ENCODE measurements at regions not wholly inside any gene's neighbourhood (a gene's known extent, or its start where the extent isn't known, plus 50 kb on each side); places are given as distances from the start of the nearest gene placed in this dataset.

DNA sequence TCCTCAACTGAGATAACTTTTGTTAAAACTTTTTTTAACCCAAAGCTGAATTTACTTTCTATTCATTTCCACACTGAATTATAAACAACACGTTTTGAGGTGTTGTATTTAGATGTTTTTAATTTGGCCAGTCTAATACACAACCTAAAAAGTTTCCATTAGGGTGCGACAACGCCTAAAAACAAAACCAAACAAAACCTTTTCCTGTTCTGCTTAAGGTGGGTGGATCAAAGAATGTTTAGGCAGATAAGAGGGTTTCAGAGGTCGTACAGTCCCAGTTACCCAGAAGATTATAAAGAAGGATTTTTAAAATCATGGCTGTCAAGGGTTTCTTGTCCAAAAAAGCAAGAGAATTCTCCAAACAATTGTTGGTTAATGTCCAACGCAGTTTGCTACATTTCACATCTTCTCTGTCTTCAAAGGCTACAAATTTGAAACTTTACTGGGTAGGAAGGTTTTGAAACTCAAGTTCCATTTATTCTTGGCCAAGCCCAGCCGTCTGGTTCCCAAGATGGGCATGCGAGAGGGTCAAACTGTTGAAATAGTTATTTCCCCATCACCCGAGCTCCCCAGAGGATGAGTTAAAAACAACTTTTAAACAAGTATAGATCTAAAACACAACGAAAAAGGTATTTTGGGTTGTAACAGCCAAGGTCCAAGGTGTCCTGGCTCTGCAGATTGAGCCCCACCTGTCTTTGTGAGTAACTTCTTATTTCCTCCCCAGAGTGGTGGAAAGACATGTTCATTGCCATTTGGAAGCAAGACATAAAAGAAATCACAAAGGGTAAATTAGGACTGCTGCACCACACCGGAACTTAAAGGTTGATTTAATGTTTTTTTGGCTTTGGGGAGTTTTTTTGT is 122.8 kb upstream of the MAP3K1 start:
- in situ Hi-C loops (cut with HindIII; ENCODE audit: low sequenced_read_pairs): no loop called here

DNA sequence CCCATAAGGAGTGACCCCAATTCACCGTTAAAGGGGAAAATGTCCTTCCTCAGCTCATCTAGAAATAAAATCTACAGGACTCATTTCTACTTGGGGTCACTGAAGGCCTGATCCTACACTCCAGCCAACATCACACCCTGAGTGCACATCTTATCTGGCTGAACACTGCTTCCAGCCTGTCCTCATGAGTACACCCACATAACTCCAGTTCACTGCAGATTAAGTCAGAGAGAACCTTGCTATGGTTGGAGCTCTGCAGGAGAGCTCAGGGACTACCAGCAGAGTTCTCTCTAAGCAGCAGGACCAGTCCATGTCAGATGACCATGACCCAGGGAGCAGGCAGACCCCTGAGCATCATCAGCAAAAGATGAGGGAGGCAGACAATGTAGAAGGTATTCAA is 126.9 kb upstream of the MAP3K1 start:
- in situ Hi-C loops (cut with HindIII; ENCODE audit: low sequenced_read_pairs): no loop called here

DNA sequence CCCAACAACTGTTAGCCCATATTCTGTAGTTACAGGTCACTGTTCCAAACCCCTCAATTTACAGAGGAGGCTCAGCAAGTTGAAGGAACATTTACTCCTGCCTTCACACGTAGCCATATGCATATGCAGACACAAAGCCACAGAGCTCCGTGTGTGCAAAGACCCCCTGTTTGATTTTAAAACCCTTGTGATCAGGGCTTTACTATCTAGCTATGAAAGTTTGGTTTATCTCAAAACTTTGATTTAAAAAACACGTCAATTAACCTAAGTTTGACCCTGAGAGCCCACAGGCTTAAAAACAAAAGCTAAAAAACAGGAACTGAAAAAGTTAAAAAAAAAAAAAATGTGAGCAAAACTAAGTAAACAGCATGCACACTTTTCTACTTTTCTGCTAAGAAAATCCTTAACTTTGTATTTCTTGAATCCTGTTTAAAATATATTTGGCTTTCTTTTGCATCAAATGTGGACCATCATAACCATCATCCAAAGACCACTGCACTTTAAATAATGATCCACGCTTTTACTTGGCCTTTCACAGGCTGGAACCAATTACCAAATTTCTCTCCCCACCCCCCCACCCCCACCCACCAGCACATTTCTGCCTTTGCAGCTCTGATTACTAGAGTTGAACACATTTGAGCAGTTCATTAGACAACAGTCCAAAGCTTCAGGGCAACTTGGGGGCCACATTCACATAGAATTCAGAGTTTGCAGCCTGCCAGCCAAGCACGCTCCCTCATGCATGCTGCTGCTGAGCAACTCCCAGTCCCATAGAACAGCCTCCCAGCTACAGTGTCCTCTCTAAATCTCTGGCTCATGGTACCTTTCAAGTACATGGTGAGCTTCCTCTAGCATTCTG is 128.8 kb upstream of the MAP3K1 start:
- in situ Hi-C loops (cut with HindIII; ENCODE audit: low sequenced_read_pairs): no loop called here

DNA sequence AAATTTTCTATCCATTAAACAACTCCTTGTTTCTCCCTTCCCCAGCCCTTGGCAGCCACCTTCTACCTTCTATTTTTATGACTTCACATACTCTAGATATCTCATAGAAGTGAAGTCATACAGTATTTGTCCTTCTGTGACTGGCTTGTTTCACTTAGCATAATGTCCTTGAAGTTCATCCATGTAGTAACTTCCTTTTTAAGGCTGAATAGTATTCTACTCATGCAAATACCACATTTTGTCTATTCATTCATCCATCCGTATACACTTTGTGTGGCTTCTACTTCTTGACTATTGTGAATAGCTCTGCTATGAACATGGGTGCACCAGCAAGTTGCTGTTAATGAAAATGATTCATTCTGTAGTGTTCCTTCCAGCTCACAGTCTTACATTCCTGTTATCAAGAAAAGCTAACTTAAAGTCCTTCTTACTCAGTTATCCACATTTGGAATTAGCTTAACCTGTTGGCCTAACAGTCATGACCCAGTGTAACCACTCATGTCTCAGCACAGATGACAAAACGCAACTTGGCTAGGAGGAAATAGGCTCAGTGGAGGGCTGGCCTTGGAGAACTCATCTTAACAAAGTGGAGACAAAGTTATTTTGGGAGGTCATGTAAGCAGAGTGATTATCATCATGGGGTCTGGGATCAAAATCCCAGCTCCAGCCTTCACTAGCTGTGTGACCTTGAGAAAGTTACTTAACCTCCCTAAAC is 129.7 kb upstream of the MAP3K1 start:
- in situ Hi-C loops (cut with HindIII; ENCODE audit: low sequenced_read_pairs): no loop called here

DNA sequence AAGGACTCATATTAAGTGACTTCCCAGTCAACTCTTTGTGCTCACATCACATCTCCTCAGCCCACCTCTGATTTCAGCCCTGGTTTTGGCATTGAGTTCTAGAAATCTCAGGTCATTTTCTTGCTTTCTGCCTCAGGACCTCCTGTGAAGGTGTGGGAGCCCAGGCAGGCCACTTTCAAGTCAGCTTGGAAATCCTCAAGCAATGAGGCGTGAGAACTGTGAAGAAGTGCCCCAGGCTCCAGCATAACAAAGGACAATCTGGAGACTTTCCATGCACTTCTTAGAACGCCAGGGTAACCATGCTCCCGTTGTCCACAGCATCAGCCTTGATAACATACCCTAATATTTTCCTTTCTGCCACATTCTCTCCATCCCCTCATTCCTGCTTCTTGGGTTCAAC is 131.2 kb upstream of the MAP3K1 start:
- in situ Hi-C loops (cut with HindIII; ENCODE audit: low sequenced_read_pairs): no loop called here

DNA sequence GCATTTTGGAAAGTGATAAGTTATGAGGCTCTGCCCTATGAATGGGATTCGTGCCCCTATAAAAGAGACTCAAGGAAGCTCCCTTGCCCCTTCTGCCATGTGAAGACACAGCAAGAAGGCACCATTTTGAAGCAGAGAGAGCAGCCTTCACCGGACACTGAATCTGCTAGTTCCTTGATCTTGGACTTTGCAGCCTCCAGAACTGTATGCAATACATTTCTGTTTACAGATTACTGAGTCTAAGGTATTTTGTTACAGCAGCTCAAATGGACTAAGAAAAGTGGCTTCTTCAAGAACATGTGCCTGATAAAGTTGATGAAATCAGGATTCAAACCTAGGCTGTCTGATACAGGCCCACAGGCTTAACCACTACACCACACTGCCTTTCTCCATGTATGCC is 131.6 kb upstream of the MAP3K1 start:
- in situ Hi-C loops (cut with HindIII; ENCODE audit: low sequenced_read_pairs): no loop called here

DNA sequence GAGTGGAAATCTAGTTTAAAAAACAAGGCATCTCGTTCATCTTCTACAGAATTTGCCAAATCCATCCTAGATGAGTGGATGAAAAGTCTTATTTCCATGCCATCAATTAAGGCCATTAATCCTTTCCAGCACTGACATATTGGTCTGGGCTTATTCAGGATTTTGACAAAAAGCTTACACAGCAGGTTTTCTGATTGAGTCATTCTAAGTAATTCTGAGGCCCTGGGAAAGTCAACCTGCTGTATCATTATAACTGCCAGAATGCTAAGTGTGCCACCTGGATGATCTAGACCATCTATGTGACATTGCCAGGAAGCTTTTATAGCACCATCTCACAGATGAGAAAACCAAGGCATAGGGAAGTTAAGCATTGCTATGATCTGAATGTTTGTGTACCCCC is 132.1 kb upstream of the MAP3K1 start:
- in situ Hi-C loops (cut with HindIII; ENCODE audit: low sequenced_read_pairs): no loop called here

DNA sequence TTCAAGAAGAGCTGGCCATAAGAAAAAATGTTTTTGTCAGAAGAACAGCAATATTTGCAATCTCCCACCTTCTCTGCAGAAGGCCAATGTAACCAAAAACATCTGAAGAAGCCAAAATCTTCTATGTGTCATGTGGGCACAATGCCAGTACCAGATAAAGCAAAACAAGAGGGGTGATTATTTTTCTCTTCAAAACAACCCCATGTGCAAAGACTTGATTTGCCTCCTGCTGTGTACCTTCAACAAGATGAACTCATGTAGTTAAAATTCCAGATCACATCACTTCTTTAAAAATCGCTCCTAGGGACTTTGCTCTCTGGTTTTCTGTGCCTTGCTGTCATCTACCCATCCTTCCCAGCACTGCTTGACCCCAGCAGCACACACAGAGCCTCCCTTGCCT is 134.0 kb upstream of the MAP3K1 start:
- in situ Hi-C loops (cut with HindIII; ENCODE audit: low sequenced_read_pairs): no loop called here

DNA sequence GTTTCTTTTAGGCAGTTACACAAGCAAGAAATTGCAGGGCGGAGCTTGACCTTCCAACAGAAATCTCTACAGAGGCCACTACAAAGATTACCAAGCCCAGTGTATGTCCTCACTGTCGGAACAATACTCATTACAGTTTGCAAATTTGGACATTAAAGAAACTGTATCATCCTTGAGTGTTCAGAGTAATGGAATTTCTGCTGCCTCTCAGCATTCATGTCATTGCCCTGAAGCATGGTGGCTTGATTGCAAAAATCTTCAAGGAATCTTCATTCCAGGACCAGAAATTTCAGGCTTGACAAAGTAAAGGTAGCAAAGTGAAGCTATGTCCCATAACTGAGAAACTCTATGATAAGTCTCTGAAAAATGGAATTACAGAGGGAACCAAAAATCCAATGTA is 134.6 kb upstream of the MAP3K1 start:
- in situ Hi-C loops (cut with HindIII; ENCODE audit: low sequenced_read_pairs): no loop called here

DNA sequence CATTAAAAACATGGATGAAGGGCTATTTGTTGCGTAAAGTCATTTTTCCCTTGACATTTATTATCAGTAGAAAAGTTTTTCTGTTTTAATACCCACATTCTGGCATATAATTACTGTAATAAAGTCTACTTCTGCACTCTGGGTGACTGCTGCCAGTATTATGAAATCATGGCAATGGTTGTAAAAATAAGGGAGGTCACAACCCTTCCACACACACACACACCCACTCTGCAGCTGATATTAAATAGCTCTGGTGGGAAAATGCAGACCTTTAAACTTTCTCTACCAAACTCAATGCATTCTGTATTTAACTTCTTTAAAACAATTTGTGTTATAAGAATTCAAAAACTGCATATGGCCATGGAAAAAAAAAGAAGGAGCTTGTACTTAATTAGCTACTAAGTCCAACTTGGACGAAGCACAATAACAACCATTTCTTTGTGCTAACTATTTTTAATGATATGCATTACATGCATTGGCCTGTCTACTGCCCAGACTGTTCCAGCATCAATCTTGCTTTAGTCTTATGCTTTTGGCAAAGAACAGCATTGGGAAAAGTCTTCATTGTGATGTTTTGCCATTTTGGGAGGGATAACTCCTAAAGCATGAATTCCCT is 137.6 kb upstream of the MAP3K1 start:
- in situ Hi-C loops (cut with HindIII; ENCODE audit: low sequenced_read_pairs): no loop called here

DNA sequence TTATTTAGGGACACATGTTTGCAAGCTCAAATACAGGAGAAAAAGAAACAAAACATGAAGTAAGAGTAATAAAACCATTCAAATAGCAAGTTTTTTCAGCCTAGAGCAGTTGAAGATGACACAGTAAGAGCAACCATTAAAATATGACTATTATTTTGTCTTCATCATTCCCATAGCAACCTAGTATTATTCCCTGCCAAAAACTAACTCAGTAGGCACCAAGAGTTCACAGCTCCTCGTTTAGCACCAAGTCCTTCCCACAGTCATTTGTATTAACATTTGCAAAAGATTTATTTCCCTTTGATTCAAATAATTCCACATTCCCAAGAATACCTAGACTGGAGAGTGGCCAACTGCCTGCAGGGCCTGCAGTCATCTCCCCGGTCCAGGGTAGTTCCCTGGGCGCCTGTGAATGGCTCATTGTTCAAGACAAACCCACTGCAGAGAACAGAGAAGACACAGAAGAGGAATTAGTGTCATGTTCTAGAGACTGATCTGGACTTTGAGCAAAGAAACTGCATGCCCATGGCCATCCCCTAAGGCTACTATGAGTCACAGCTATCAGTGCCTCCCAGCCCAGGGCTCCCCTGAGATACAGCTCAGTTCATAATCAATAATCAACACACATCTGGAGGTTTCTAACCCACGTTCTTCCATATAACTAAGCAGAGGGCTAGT is 139.1 kb upstream of the MAP3K1 start:
- in situ Hi-C loops (cut with HindIII; ENCODE audit: low sequenced_read_pairs): no loop called here

DNA sequence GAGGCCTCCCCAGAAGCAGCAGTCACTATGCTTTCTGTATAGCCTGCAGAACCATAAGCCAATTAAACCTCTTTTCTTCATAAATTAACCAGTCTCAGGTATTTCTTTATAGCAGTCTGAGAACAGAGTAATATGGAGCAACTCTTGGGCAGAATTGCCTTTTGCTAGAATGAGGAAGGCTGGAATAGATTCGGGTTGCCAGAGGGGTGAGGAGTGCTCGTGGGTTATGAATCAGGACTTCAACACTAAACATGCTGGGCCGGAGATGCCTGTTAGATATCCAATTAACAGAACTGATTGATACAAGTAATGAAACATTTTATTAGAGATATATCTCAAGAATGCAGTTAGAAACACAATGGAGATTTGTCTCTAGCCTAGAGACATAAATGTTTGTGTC is 140.9 kb upstream of the MAP3K1 start:
- in situ Hi-C loops (cut with HindIII; ENCODE audit: low sequenced_read_pairs): no loop called here

DNA sequence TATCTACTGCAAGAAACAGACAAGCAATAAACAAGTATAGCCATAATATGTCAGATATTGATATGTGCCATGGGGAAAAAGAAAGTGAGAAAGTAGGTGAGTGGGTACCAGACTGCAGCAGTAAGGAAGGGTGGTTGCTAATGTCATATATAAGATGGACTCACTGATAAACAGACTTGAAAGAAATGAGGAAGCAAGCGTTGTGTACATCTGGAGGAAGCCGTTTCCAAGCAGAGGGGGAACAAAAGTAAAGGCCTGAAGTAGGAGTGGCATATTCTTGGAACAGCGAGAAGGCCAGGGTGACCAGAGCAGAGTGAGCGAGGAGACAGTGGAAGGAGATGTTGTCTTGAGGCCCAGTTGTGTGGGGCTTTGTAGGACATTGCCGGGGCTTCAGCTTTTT is 142.2 kb upstream of the MAP3K1 start:
- in situ Hi-C loops (cut with HindIII; ENCODE audit: low sequenced_read_pairs): no loop called here

DNA sequence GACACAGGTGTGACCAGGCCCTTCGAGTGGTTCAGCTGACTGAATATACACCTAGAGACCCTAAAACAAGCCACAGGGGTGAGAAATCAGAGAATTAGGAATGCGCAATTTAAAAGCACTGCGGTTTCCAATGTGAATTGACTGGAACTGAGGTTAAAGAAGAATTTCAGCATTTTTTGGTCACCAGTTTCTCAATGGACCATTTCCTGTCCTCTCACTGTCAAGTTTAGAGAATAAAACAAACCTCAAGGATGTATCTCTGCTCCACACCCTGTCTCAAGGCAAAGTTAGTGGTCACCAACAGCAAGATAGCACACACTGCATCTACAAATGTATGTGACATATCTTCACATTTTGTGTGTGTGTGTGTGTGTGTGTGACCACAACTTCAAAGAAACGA is 143.8 kb upstream of the MAP3K1 start:
- in situ Hi-C loops (cut with HindIII; ENCODE audit: low sequenced_read_pairs): no loop called here

DNA sequence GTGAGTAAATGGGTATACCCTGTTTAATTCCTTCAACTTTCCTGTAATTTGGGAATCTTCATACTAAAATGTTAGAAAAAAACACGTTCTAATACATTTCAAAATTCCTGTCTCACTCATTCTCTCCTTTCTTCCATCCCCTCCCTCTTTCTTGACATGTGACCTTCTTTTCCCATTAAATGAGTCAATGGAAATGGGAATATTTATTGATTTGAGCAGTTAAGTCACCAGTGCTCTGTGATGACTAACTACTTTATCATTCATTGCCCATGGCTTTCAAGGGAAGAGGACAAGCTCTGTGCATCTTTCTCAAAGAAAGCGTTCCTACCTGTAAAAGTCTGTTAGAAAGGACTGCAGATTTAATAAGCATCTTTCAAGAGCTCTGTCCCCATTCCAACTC is 144.4 kb upstream of the MAP3K1 start:
- in situ Hi-C loops (cut with HindIII; ENCODE audit: low sequenced_read_pairs): no loop called here

DNA sequence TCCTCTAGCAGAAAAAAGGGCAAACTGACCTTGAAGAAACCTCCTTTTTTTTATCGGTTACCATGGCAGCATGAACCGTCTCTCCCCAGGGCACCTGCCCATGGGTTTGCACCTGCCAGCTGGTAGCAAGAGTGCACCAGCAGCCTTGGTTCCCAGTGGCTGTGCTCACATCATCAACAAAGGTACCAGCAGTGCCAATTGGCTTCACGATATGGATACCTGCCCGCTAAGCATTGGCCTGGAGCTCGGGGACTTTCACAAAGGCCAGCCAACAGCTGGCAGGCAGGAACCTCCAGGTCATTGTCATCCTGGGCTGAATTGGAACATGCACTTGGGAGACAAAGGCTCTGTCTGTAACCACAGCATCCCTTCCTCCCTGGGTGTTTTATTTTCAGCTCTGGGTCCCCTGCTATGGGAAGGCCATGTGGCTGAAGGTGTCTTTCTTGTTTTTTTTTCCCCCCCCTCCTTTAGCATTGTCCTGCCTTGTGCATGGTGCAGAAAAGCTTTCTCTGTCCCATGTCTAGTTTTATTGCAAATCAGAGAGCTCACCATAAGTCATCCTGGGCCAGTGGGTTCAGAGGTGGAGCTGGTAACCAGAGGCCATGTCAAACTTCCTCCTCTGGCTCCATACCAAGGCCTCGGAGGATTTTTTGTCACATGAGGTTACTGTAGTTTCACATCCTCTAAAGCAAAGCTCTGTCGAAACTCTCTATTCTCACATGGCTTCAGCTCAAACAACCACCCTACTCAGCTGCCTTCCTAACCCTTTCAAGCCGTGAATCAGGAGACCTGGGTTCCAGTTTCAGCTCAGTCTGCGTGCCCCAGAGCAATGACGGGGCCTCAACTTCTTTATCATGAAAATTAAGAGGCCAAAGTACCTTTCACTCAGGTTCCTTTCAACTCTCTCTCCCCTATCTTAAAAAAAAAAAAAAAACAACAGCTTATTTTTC is 145.5 kb upstream of the MAP3K1 start:
- in situ Hi-C loops (cut with HindIII; ENCODE audit: low sequenced_read_pairs): no loop called here

DNA sequence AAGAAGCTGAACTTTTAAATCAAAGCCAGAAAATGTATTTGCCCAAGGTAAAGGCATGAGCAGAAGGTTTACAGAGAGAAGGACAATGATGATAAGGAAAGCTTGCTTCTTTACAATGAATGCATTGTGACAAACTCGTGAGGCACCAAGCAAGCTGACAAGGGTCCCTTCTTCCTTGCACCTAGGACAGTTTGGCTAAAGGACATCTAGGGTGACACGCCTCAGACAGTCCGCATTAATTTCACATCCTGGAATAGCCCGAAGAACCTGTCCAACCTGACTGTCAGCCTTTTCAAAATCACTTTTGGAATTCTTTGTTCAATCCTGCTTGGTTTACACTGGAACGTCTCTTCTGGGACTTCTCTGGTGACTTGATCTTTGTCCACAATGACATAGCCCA is 146.4 kb upstream of the MAP3K1 start:
- in situ Hi-C loops (cut with HindIII; ENCODE audit: low sequenced_read_pairs): no loop called here

DNA sequence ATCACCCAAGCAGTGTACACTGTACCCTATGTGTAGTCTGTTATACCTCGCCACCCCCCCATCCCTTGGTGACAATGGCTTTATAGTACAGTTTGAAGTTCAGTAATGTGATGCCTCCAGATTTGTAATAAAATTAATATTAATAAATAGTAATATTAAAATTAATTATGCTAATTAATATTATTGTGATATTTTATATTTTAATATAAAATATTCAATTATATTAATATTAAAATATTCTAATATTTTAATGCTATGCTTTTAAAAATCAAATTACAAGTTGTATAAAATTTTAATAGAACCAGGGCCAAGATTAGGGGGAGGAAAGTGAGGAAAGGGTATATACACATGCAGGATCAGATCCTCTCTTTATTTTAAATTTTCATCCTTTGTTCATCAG is 147.7 kb upstream of the MAP3K1 start:
- in situ Hi-C loops (cut with HindIII; ENCODE audit: low sequenced_read_pairs): no loop called here

DNA sequence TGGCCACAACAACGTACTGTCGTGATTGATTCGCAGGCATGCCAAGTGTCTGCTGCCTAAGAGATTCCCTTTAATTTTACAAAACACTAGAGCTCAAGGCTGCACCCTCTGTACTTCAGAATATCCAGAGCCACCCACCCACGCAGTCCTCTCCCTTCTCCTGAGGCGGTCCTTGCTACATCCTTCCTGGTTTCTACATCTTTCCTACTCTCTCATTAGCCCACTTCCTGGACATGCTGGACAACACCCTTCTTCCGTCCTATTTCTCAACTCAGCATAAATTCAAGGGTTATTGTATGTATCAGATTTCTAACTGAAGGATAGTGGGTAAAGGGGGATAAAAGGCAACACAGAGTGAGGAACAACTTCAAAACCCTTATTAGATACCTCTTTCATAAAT is 148.4 kb upstream of the MAP3K1 start:
- in situ Hi-C loops (cut with HindIII; ENCODE audit: low sequenced_read_pairs): no loop called here
